Erythroblast (primary cell): ENCODE measurements at regions not wholly inside any gene's neighbourhood (a gene's known extent, or its start where the extent isn't known, plus 50 kb on each side); places are given as distances from the start of the nearest gene placed in this dataset.

Experiments used
- GATA1 ChIP-seq: IDR thresholded peaks from 2 replicates; pipeline ENCODE4 v1.6.1; 2011; ENCODE audit warnings: low read depth, mild to moderate bottlenecking, control low read depth, low read length, moderate library complexity
- POLR2A ChIP-seq: IDR thresholded peaks from 2 replicates; pipeline ENCODE4 v1.6.1; 2011; ENCODE audit warnings: mild to moderate bottlenecking, low read length

- TF ChIP-seq POLR2A, result no peak
- no peak for TF ChIP-seq GATA1
Observed at GRCh38 chr6:135631821-135632220, 134.3 kb upstream of the AHI1 start.
